Stimulated activated memory B cell treated with anti-CD40 and anti-IgM and Interleukin-4, amounts not matched to agents 10 μg/mL and 1 μg/mL and 100 μg/mL, for 72 hours (primary cell): ENCODE measurements at regions not wholly inside any gene's neighbourhood (a gene's known extent, or its start where the extent isn't known, plus 50 kb on each side); places are given as distances from the start of the nearest gene placed in this dataset.

ENCODE experiments used
- ATAC-seq: fragments of 150-1000 bp; cut with Tn5 transposase; 2 replicates; pipeline ENCODE4 v1.10.0; 2021
- H3K27ac Mint-ChIP-seq: one replicate; pipeline ENCODE4 v1.8.0; 2022; ENCODE audit warnings: mild to moderate bottlenecking, mixed read lengths
- H3K27me3 Mint-ChIP-seq: one replicate; pipeline ENCODE4 v1.8.0; 2022; ENCODE audit warnings: mixed read lengths
- H3K36me3 Mint-ChIP-seq: one replicate; pipeline ENCODE4 v1.8.0; 2022; ENCODE audit warnings: mixed read lengths
- H3K4me1 Mint-ChIP-seq: one replicate; pipeline ENCODE4 v1.8.0; 2022; ENCODE audit warnings: mixed read lengths
- H3K4me3 Mint-ChIP-seq: one replicate; pipeline ENCODE4 v1.8.0; 2022; ENCODE audit warnings: mild to moderate bottlenecking, moderate library complexity, mixed read lengths
- H3K9me3 Mint-ChIP-seq: one replicate; pipeline ENCODE4 v1.8.0; 2022; ENCODE audit warnings: mixed read lengths

GRCh38 chr6:141303907-141304306 is 828.8 kb upstream of the GJE1 start:
- no peak overlapping the region for H3K4me3 Mint-ChIP-seq
- H3K36me3 Mint-ChIP-seq = no peaks in the 10 kb centered on the region
- ATAC-seq = no peak
- H3K27ac Mint-ChIP-seq = no peak overlapping the region
- no peaks in the 10 kb centered on the region for H3K27me3 Mint-ChIP-seq
- H3K9me3 Mint-ChIP-seq = peaks cover 3% of the 10 kb centered on the region
- no peaks in the 10 kb centered on the region for H3K4me1 Mint-ChIP-seq

GRCh38 chr6:141301779-141302178 is 830.9 kb upstream of the GJE1 start:
- ATAC-seq = no peak
- no peaks in the 10 kb centered on the region for H3K9me3 Mint-ChIP-seq
- no peak overlapping the region for H3K4me3 Mint-ChIP-seq
- H3K27ac Mint-ChIP-seq = no peak overlapping the region
- H3K27me3 Mint-ChIP-seq = no peaks in the 10 kb centered on the region
- H3K36me3 Mint-ChIP-seq = no peaks in the 10 kb centered on the region
- no peaks in the 10 kb centered on the region for H3K4me1 Mint-ChIP-seq

GRCh38 chr6:141290941-141291721 is 841.6 kb upstream of the GJE1 start:
- ATAC-seq = no peak
- Mint-ChIP-seq H3K4me3 (no peak overlapping the region), H3K36me3 (no peaks in the 10 kb centered on the region), H3K27me3 (peaks cover 6% of the 10 kb centered on the region), H3K27ac (no peak overlapping the region), H3K9me3 (peaks cover 8% of the 10 kb centered on the region), H3K4me1 (no peaks in the 10 kb centered on the region)

GRCh38 chr6:141288947-141289346 is 843.8 kb upstream of the GJE1 start:
- Mint-ChIP-seq H3K4me3 (no peak overlapping the region), H3K36me3 (no peaks in the 10 kb centered on the region), H3K9me3 (peaks cover 8% of the 10 kb centered on the region)

GRCh38 chr6:141282263-141282662 is 850.5 kb upstream of the GJE1 start:
- no peaks in the 10 kb centered on the region for H3K27me3 Mint-ChIP-seq
- no peaks in the 10 kb centered on the region for H3K4me1 Mint-ChIP-seq
- no peak overlapping the region for H3K27ac Mint-ChIP-seq
- no peaks in the 10 kb centered on the region for H3K9me3 Mint-ChIP-seq
- no peaks in the 10 kb centered on the region for H3K36me3 Mint-ChIP-seq
- no peak for ATAC-seq
- H3K4me3 Mint-ChIP-seq = no peak overlapping the region

More at GRCh38 chr6:141288947-141289346, 843.8 kb upstream of the GJE1 start:
- H3K4me1 Mint-ChIP-seq = no peaks in the 10 kb centered on the region
- peaks cover 6% of the 10 kb centered on the region for H3K27me3 Mint-ChIP-seq
- no peak overlapping the region for H3K27ac Mint-ChIP-seq
- peak; percentile 24 for ATAC-seq

GRCh38 chr6:141269684-141270083 is 863.0 kb upstream of the GJE1 start:
- H3K4me1 Mint-ChIP-seq = no peaks in the 10 kb centered on the region
- no peaks in the 10 kb centered on the region for H3K9me3 Mint-ChIP-seq
- H3K27ac Mint-ChIP-seq = no peak overlapping the region
- H3K27me3 Mint-ChIP-seq = no peaks in the 10 kb centered on the region
- H3K4me3 Mint-ChIP-seq = no peak overlapping the region
- H3K36me3 Mint-ChIP-seq = no peaks in the 10 kb centered on the region
- ATAC-seq = no peak

- no peak overlapping the region for H3K27ac Mint-ChIP-seq
- no peak overlapping the region for H3K4me3 Mint-ChIP-seq
- no peaks in the 10 kb centered on the region for H3K27me3 Mint-ChIP-seq
- no peaks in the 10 kb centered on the region for H3K36me3 Mint-ChIP-seq
- ATAC-seq = no peak
- H3K4me1 Mint-ChIP-seq = no peaks in the 10 kb centered on the region
- H3K9me3 Mint-ChIP-seq = no peaks in the 10 kb centered on the region
These were observed 865.3 kb upstream of the GJE1 start for GRCh38 chr6:141267420-141267819.

GRCh38 chr6:141265756-141266623 is 866.7 kb upstream of the GJE1 start:
- no peaks in the 10 kb centered on the region for H3K9me3 Mint-ChIP-seq
- no peaks in the 10 kb centered on the region for H3K27me3 Mint-ChIP-seq
- no peaks in the 10 kb centered on the region for H3K36me3 Mint-ChIP-seq
- no peak overlapping the region for H3K27ac Mint-ChIP-seq
- no peak overlapping the region for H3K4me3 Mint-ChIP-seq
- ATAC-seq = no peak
- no peaks in the 10 kb centered on the region for H3K4me1 Mint-ChIP-seq

- no peak for ATAC-seq
- no peaks in the 10 kb centered on the region for H3K36me3 Mint-ChIP-seq
- no peaks in the 10 kb centered on the region for H3K4me1 Mint-ChIP-seq
- no peak overlapping the region for H3K4me3 Mint-ChIP-seq
- H3K9me3 Mint-ChIP-seq = no peaks in the 10 kb centered on the region
- no peak overlapping the region for H3K27ac Mint-ChIP-seq
- no peaks in the 10 kb centered on the region for H3K27me3 Mint-ChIP-seq
These were observed 868.6 kb upstream of the GJE1 start for GRCh38 chr6:141264101-141264500.

GRCh38 chr6:141261672-141262060 is 871.1 kb upstream of the GJE1 start:
- H3K9me3 Mint-ChIP-seq = no peaks in the 10 kb centered on the region
- H3K36me3 Mint-ChIP-seq = no peaks in the 10 kb centered on the region
- no peaks in the 10 kb centered on the region for H3K4me1 Mint-ChIP-seq
- H3K27ac Mint-ChIP-seq = no peak overlapping the region
- no peak overlapping the region for H3K4me3 Mint-ChIP-seq
- H3K27me3 Mint-ChIP-seq = no peaks in the 10 kb centered on the region
- ATAC-seq = peak; percentile 31

GRCh38 chr6:141261016-141261671 is 871.6 kb upstream of the GJE1 start:
- no peaks in the 10 kb centered on the region for H3K36me3 Mint-ChIP-seq
- no peak overlapping the region for H3K4me3 Mint-ChIP-seq
- H3K27ac Mint-ChIP-seq = no peak overlapping the region
- no peaks in the 10 kb centered on the region for H3K27me3 Mint-ChIP-seq
- no peaks in the 10 kb centered on the region for H3K4me1 Mint-ChIP-seq
- ATAC-seq = peak; percentile 65
- H3K9me3 Mint-ChIP-seq = no peaks in the 10 kb centered on the region

GRCh38 chr6:141260627-141261015 is 872.1 kb upstream of the GJE1 start:
- no peak overlapping the region for H3K27ac Mint-ChIP-seq

GRCh38 chr6:141259807-141260206 is 872.9 kb upstream of the GJE1 start:
- Mint-ChIP-seq H3K36me3 (no peaks in the 10 kb centered on the region), H3K4me1 (no peaks in the 10 kb centered on the region), H3K4me3 (no peak overlapping the region), H3K27ac (no peak overlapping the region), H3K9me3 (no peaks in the 10 kb centered on the region), H3K27me3 (no peaks in the 10 kb centered on the region)
- no peak for ATAC-seq

More at GRCh38 chr6:141260627-141261015, 872.1 kb upstream of the GJE1 start:
- Mint-ChIP-seq H3K4me3 (no peak overlapping the region), H3K4me1 (no peaks in the 10 kb centered on the region), H3K27me3 (no peaks in the 10 kb centered on the region), H3K36me3 (no peaks in the 10 kb centered on the region), H3K9me3 (no peaks in the 10 kb centered on the region)
- peak; percentile 37 for ATAC-seq

- no peaks in the 10 kb centered on the region for H3K4me1 Mint-ChIP-seq
- H3K36me3 Mint-ChIP-seq = no peaks in the 10 kb centered on the region
- H3K27ac Mint-ChIP-seq = no peak overlapping the region
- no peaks in the 10 kb centered on the region for H3K9me3 Mint-ChIP-seq
- H3K4me3 Mint-ChIP-seq = no peak overlapping the region
- no peak for ATAC-seq
- no peaks in the 10 kb centered on the region for H3K27me3 Mint-ChIP-seq
These were observed 873.6 kb upstream of the GJE1 start for GRCh38 chr6:141259091-141259490.

GRCh38 chr6:141258516-141258915 is 874.2 kb upstream of the GJE1 start:
- Mint-ChIP-seq H3K4me3 (no peak overlapping the region), H3K36me3 (no peaks in the 10 kb centered on the region), H3K27me3 (no peaks in the 10 kb centered on the region), H3K4me1 (no peaks in the 10 kb centered on the region), H3K27ac (no peak overlapping the region), H3K9me3 (no peaks in the 10 kb centered on the region)
- no peak for ATAC-seq
